Lower leg skin (tissue), 4 donors: ENCODE measurements at regions not wholly inside any gene's neighbourhood (a gene's known extent, or its start where the extent isn't known, plus 50 kb on each side); places are given as distances from the start of the nearest gene placed in this dataset.

Experiments used
- DNase-seq, 2 donors: peaks; one replicate each; pipeline ENCODE4 v3.0.0-alpha.2; 2019; ENCODE audit warnings: low spot score in 2 of 2
- H3K4me3 ChIP-seq: fragments of 200-600 bp; sonication (generic); 2 replicates; pipeline ENCODE4 v1.5.1; 2017; ENCODE audit warnings: mild to moderate bottlenecking, low read depth; ENCODE audit not compliant: poor library complexity, severe bottlenecking
- CTCF ChIP-seq, 3 donors: fragments of 450-650 bp; IDR thresholded peaks; one replicate each; pipeline ENCODE4 v1.5.1; 2016; ENCODE audit warnings: antibody characterized with exemption in 3 of 3, mild to moderate bottlenecking in 3 of 3, moderate library complexity in 2 of 3
- POLR2A ChIP-seq, 2 donors: fragments of 450-650 bp; IDR thresholded peaks; one replicate each; pipeline ENCODE4 v1.6.1; 2016 to 2017; ENCODE audit warnings: antibody characterized with exemption in 2 of 2, mild to moderate bottlenecking in 1 of 2, moderate library complexity in 1 of 2
- WGBS, 2 donors: methylation state at CpG; one replicate each; pipeline ENCODE4 v1.1.5; 2018; 5-methylcytosine and 5-hydroxymethylcytosine counted together
- intact Hi-C: fragments of 100-400 bp; cut with DNase I; formaldehyde crosslinking; loops from one replicate; pipeline ENCODE4 v1.15.0; 2023; ENCODE audit warnings: low total_unique reads

- no peak for TF ChIP-seq CTCF (IDR thresholded peaks at IDR 0.05)
- no peak for TF ChIP-seq POLR2A (IDR thresholded peaks at IDR 0.05)
- no peak for DNase-seq
- no peak overlapping the region for H3K4me3 ChIP-seq
- 74 to 88% methylated on average over 1 of the region's 1 CpG for WGBS, 2 donors
- intact Hi-C loops, result no loop called here
These were observed 709.4 kb upstream of the NR2F2 start for GRCh38 chr15:95620934-95621579.

GRCh38 chr15:95622843-95623242 lies 707.7 kb upstream of the NR2F2 start:
- intact Hi-C loops, result no loop called here

GRCh38 chr15:95624100-95624499 lies 706.4 kb upstream of the NR2F2 start:
- no peak overlapping the region for H3K4me3 ChIP-seq
- WGBS, 2 donors, result 30 to 47% methylated on average over 1 of the region's 1 CpG
- no peak for DNase-seq
- no peak for TF ChIP-seq CTCF (IDR thresholded peaks at IDR 0.05)
- no peak for TF ChIP-seq POLR2A (IDR thresholded peaks at IDR 0.05)
- intact Hi-C loops, result no loop called here

More at GRCh38 chr15:95622843-95623242, 707.7 kb upstream of the NR2F2 start:
- H3K4me3 ChIP-seq, result no peak overlapping the region
- no peak for DNase-seq
- TF ChIP-seq CTCF (IDR thresholded peaks at IDR 0.05) (no peak), POLR2A (IDR thresholded peaks at IDR 0.05) (no peak)

GRCh38 chr15:95624616-95625361 lies 705.7 kb upstream of the NR2F2 start:
- intact Hi-C loops, result no loop called here
- no peak overlapping the region for H3K4me3 ChIP-seq
- 82 to 86% methylated on average over 6 of the region's 6 CpGs for WGBS, 2 donors
- TF ChIP-seq CTCF (IDR thresholded peaks at IDR 0.05) (no peak), POLR2A (IDR thresholded peaks at IDR 0.05) (no peak)
- no peak for DNase-seq

GRCh38 chr15:95626501-95627361 lies 703.8 kb upstream of the NR2F2 start:
- TF ChIP-seq POLR2A (IDR thresholded peaks at IDR 0.05), result no peak
- TF ChIP-seq CTCF (IDR thresholded peaks at IDR 0.05), result no peak
- no peak overlapping the region for H3K4me3 ChIP-seq
- 36 to 46% methylated on average over 15 of the region's 15 CpGs for WGBS, 2 donors
- no peak for DNase-seq
- intact Hi-C loops, result no loop called here
